CD4-positive, alpha-beta T cell treated with Interleukin-1 beta for 1 hour (primary cell): ENCODE measurements at regions not wholly inside any gene's neighbourhood (a gene's known extent, or its start where the extent isn't known, plus 50 kb on each side); places are given as distances from the start of the nearest gene placed in this dataset.
"Not testable (repeated sequence)": the region's sequence is repeated elsewhere in the genome, so short reads cannot be mapped to it uniquely, and the experiment has no call there.

Experiments used
- DNase-seq, 2 donors: peaks; one replicate each; pipeline ENCODE4 v3.0.0-alpha.2; 2020 to 2022

DNA sequence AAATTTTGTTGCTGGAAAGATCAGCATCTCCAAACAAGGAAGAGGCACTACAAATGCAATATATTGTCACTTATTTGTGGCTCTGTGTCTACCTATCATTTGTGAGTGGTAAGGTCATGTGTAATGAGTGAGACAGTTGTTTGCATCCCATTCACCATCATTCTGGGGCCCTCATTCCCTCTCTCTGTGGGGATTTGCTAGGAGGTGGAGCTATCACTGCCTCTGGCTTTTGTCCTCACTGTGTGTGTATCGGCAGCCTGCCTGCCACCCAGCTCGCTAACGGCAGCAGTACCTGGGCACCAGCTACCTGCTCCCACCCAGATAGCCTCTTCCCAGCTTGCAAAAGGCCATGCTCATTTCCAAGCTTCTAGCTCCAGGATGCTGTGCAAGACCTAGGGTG lies 379.2 kb upstream of the ZFHX3 start:
- no peak for DNase-seq

DNA sequence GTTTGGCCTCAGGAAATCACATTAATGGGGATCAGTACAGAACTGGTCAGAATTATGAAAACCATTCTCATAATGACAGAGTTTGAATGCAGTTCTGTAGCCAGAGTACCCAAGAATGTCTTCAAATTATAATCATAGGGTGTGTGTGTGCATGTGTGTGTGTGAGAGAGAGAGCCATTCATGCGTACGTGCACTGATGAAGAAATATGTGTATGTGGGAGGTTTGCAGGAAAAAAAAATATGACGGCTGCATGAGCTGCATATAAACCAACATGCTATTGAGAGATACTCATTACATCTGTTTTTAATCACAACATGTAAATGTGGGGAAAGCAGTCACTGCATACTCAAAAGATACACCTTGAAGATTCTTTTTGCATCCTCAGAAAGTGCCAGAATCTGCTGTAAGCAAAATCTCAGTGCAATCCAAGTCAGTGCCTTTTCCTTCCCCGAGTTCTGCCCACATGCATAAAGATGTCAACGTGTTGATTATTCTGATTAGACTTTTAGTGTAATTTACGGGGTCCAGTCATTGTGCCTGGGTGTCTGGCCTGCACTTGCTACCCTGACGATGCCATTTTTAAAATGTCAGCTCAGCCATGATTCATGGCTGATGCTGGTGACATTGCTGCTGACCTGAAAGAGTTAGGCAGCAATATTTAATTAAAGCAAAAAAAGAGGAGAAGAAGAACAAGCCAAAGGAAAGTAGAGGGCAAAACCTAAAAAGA lies 378.7 kb upstream of the ZFHX3 start:
- DNase-seq: no peak

DNA sequence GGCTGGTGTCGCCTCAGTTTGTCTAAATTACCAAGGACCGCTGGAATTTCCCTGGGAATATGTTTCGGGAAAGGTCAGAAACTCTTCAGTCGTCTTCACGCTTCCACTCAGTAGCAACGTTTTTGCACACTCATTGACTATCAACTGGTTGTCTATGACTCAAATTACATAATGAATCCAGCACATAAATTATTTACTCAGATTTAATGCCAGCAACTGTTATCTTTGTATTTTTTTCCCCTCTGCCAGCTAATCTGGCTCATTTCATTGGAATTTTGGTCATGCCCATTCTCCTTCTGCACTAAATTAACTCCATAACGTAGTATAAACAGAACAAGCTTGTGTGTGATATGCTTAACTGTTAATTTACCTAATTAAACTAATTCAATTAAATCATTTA lies 372.7 kb upstream of the ZFHX3 start:
- no peak for DNase-seq

DNA sequence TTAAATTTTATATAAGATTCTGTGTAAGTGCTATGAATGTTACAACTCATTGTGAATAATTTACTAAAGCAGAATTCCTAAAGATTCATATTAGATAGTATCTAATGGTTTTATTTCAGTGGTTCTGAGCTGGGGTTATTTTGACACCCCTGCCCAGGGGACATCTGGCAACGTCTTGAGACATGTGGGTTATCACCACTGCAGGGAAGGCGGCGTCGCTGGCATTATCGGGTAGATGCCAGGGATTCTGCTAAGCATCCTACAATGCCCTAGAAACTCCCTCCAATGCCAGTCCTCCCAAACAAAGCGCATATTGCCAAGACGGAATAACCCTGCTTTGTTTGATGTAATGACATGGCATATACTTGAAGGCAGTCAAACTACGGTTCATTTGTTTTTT lies 372.3 kb upstream of the ZFHX3 start:
- no peak for DNase-seq

DNA sequence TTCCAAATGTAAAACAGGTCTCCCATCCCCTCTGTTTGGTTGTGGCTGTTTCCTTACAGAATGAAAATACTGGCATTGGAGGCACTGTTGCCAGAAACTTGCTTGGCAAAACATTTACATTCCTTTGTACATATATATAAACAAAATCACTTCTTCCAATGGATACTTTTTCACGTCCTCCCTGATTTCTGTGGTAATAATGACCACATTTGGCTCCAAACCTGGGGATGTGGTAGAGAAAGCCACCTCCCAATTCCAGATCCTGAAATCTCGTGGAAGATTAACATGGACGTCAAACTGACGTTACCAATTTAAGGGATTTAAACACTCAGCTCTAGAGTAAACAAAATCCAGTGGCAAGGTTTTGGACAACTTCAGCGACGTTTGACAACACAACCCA lies 370.8 kb upstream of the ZFHX3 start:
- no peak for DNase-seq

DNA sequence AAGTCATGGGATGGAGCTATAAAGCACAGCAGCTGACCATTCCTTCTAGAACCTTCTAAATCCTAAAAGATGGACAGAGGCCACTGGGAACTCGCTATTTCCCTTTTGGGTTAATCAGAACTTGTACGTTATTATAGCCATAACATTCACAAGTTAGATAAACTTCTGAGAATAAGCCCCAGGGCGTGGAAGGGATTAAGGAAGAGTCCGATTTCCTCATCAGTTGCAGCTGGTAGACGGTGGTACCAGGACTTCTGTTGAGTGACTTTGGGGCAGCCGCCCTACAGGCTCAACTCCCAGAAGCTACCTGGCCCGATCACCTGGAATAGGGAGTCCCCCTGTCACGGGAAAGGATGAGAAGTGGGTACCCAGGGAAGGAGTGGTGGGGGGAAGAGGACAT lies 370.1 kb upstream of the ZFHX3 start:
- DNase-seq: no peak

DNA sequence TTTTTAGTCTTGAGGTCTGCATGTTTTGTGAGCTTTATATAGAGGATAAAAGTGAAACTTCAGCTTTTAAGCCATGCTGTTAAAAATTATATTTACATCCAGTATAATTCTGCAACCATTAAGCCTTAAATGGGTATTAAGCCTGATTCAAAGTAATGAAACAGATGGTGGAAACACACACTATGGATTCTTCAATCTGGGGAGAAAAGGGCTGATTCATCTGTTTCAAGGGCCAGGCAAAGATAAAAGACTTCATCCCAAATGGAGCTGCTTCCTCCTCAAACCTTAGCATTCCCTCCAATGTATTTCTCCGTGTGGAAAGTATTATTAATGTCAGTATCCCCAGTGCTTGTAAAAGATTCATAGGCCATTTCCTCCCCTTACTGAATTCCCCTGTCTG lies 367.4 kb upstream of the ZFHX3 start:
- no peak for DNase-seq

DNA sequence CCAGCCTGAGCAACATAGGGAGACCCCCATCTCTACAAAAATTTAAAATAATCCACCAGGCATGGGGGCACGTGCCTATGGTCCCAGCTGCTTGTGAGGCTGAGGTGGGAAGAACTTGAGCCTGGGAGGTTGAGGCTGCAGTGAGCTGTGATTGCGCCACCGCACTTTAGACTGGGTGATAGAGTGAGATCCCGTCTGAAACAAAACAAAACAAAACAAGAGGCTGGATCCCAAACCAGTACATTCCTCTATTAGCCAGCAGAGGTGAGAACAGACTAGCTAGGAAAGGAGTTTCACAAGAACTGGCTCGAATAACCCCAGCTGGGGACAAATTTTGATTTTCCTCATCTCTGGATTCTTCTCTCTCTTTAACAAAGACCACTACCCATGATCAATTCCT lies 366.7 kb upstream of the ZFHX3 start:
- no peak for DNase-seq

DNA sequence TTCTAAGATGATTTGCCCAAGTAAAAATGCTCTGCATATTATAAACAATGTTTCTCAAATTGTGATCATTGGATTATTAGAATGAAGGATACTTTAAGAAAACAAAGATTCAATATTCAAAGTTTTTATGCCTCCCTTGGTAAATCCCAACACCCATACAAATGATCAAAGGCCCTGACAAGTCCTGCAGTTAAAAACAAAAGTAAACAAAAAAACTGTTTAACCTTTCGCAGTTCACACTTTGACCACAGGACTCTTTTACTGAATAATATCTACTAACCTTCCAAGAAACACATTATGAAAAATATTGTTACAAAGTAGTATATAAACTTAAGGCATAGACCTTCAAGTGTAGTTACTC lies 365.9 kb upstream of the ZFHX3 start:
- no peak for DNase-seq

DNA sequence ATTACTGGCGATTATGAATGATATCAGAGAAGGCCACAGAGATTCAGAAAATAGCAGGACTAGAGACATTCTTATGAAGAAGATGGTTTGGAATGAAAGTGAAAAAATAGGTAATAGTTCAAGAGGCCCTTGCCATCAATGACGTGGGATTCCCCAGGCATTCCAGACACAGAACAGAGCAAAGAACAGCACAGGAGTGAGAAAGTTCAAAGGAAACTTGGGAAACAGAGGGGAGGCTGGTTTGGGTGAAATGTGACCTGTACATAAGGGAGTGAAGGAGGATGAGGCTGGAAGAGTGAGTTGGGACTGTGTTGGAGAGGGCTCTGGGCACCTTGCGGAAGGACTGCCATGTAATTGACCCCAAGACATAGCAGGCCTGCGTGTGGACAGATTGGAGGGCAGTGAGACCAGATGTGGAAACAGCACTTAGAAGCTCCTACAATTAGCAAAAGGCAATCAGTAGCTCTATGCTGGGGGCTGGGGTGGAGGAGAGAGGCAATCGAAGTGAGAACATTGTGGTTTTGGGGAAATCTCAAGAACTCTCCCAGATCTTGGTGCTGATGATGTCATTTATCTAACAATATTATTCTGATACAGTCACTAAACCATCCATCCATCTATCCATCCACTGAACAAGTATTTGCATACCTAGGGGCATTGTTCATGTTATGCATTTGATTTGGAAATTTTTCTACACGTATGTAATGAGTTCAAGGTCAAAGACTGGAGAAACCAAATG lies 365.3 kb upstream of the ZFHX3 start:
- no peak for DNase-seq

DNA sequence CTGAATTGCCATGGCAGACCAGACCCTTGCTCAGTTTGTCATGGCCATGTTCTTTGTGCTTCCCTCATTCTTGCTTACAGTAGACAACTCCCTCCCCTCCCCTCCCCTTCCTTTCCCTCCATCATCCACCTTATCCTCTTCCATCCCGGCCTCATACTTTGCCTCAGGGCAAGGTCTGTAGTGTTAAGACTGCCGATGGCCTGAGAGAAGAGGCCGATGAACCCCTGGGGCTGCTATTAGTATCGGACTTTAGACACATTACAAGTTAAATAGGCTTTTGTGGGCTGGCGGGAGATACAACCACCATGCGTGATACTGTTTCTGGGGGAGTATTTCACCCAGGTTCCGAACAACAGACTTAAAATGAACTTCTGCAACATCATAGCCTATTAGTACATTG lies 364.5 kb upstream of the ZFHX3 start:
- DNase-seq: no peak

DNA sequence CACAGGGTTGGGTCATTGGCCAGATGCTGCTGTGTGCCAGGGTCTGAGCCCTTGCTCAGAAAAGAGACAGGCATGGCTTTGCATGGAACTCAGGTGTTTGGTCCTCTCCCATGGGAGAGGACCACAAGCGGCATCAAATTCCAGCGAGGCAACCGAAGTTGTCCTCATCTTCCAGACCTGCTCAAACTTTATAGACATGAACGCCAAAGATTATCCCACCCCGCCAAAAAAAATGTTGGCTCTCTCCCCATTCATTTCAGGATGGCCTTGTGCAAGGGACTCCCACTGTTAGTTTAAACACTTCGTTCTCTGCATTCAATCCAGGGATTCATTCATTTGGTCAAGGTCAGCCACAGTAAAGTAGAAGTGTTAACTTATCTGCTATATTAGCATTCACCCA lies 360.8 kb upstream of the ZFHX3 start:
- no peak for DNase-seq

DNA sequence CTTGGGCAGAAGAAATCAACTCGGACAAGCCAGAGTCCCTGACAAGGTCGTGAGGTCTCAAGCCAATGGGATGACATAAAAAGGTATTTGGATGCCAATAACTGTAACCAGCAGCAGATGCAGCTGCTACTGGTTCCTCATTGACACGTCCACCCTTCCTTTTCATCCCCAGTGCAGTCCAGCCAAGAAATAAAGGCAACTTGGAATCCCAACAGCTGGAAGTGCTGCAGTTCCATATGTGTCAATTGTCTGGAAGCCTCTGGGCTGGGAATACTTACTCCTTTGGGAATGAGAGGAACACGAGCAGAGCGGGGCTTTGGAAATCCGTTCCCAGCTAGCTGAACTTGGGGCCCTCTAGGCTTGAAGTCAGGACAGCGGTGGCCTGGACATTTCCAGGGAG lies 360.4 kb upstream of the ZFHX3 start:
- DNase-seq: no peak

DNA sequence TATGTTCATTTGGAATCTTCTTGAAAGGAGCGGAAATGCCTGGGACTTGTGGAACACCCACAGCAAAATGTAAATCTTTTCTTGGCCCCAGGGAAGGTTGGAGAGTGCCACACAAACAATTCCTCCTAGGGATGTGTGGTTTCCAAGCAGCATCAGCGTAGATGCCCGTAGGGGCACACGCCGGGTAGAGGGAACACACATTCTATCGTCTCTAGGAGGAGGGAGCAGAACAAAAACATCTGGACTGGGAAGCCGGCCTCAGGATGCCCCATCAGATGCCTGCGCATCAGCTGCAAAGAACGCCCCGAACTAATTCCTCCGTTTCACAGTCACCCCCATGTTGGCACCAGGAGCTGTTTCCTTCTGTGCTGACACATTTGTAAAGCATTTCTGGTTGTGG lies 357.9 kb upstream of the ZFHX3 start:
- DNase-seq: no peak

DNA sequence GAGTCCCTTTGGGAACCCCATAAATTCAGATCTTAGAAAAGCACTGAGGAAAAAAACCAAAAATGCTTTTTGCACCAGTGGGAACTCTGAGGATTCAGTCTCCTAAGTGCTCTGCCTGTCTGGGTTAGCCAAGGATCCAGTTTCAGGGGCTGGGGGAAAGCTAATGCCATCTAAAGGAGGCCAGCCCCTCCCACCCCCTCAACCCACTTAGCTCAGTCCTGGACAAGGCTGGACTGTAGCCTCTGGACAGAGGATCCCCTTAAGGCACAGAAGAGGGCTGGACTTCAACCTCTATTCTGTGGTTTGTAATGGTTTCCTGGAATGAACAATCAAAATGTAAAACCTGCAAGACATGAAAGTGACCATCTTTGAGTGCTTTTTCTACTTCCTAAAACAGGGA lies 356.1 kb upstream of the ZFHX3 start:
- DNase-seq: no peak

DNA sequence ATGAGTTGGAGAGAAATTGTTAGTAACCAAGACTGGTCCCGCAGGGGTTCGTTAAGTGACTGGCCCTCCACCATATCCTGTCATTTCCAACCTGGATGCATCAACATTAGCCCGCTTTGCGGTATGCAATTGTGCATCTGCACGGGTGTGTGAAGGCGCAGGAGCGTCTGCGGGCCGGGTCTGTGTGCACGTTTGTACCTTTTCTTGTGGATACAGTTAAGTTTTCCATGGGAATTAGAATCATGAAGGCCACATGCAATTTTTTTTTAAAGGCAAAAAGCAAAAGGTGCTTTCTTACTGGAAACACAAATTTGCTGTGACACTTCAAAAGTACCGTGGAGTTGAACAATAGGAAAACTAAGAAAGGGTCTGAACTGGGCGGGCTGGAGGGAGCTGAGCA lies 355.4 kb upstream of the ZFHX3 start:
- DNase-seq: no peak

DNA sequence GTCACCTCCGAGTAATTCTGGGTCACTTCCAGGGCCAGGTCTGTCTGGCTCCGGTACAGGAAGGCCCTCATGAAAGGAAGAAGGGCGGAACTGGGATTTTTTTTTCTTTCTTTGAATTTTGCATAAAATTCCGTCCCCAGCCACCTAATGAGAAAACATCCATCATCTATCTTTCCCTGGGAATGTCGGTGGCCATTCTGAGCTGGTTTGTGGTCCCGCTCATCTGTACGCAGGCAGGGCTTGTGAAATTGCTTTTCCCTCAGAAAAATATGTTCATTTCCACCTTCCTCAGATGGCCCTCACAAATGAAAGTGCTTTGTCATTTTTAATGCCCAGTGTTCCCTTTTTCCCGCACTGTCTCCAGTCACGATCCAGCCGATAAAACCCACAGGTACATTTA lies 353.0 kb upstream of the ZFHX3 start:
- no peak for DNase-seq

DNA sequence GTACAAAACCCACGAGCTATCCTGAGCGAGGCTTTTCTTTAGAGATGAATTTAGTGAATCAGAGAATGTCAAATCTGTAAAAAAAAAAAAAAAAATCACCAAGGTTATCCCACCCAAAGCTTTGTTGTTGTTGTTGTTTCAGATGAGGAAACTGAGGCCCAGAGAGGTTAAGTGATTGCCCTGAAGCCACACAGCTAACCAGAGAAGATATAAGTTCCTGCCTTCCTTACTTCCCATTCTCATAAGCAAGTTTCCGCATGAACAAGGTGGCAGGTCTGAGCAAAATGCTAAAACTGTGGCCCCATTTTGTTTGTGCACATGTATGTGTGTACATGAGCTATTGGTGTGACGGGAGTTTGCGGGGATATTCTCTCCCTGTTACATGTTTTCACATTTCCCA lies 352.1 kb upstream of the ZFHX3 start:
- DNase-seq: no peak

DNA sequence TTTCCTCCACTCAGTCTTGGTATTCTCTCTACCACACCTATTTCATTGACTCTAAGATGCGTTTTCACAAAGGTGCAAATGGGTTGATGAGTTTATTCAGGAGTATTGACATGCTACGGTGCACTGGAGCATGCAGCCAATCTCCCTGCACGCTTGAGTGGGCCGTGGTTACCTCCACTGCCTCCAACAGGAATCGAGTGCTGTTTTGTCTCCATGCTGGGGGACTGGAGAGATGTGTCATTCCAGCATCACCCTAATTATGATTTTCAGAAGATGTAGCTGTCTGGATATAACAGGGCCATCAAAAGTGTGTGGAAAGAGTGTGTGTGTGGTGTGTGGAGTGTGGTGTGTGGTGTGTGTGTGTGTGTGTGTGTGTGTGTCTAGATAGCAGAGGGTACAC lies 351.6 kb upstream of the ZFHX3 start:
- no peak for DNase-seq

DNA sequence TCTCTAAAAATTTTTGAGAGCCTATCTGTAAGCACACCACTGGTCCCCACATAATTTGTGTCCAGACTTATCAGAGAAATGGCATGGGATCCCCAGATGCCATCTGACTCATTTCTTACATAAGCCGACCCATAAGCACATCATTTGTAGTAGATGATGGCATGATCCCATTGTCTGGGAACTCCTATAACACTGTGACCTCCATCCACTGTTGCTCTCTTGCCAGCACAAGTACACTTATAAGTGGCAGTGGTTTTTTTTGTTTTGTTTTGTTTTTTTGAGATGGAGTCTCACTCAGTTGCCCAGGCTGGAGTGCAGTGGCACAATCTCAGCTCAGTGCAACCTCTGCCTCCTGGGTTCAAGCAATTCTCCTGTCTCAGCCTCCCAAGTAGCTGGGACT lies 350.7 kb upstream of the ZFHX3 start:
- not testable (repeated sequence) for DNase-seq

DNA sequence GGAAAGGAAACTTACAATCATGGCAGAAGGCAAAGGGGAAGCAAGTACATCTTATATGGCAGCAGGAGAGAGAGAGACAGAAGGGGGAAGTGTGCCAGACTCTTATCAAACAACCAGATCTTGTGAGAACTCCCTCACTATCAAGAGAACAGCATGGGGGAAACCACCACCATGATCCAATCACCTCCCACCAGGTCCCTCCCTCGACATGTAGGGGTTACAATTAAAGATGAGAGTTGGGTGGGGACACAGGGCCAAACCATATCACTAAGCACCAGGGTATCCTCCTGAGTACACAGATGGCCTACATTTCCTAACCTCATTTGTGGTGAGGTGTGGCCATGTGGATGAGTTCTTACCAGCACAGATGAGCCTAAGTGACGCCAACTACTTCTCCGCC lies 348.6 kb upstream of the ZFHX3 start:
- no peak for DNase-seq

DNA sequence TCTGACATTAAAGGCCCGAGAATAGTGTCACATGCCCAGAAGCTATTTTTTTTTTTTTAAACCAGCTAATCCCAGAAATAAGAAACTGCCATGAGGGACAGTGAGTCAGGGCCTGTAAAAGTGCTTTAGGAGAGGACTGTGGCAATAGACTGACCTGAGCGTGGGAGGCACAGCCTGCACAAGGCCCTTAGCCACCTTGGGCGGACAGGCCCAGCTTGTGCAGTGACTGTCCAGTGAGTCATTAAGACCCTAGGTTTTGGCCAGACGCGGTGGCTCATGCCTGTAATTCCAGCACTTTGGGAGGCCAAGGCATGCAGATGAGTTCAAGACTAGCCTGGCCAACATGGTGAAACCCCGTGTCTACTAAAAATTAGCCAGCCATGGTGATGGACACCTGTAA lies 343.0 kb upstream of the ZFHX3 start:
- DNase-seq: no peak

DNA sequence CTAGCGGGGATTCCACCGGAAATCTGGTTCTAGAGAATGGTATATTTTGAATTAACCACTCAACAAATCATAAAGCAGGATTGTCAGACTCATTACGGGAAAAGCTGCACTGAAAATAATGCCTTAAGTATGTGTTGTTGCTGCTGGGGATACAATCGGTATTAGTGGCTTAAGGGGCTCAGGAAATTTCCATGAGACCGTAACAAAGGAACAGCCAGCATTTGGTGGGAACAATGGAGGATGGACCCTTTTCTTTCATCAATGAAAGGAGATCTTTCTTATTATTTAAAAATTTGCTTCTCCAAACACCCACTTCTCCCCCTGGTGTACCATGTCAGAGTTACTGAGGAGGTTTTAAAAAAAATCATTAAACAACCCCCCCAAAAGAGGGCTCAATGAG lies 342.6 kb upstream of the ZFHX3 start:
- DNase-seq: no peak

DNA sequence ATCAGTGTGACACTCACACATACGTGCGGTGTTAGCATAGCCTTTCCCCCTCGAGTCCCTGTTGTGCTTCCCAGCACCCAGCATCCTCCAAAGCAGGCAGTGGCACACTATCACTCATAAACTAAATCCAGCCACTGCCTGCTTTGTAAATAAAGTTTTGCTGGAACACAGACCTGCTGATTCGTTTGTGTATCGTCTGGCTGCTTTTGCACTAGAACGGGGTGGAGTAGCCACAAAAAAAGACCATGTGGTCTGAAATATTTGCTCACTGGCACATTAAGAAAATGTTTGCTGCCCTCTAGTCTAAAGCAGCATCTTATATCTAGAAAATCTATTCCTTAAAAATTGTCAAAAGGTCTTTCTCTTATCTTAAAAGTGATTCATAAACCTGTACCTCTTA lies 341.2 kb upstream of the ZFHX3 start:
- DNase-seq: no peak

DNA sequence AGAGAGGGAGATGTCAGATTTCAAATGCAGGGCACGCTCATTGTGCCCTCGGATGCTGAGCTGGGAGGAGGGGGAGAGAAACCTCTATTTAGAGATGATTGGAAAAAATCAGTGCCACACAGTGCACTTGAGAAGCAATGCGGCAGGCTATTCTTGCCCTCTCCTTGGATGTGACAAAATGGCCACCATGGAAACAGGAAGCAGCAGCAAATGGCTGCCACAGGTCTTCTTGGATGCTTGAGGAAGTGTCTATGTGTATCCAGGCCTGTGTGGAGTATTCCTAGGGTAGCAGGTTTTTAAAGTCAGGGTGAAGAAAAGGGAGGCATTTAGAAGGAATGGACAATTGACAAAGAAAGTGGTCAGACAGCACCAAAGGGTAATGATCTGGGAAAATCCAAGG lies 340.1 kb upstream of the ZFHX3 start:
- DNase-seq: no peak
